ENCODE measurements at regions not wholly inside any gene's neighbourhood (a gene's known extent, or its start where the extent isn't known, plus 50 kb on each side); places are given as distances from the start of the nearest gene placed in this dataset.
"Not testable (repeated sequence)": the region's sequence is repeated elsewhere in the genome, so short reads cannot be mapped to it uniquely, and the experiment has no call there.

GRCh38 chr22:22721681-22722354 lies 77.4 kb downstream of the GGTLC2 start:
- no peak overlapping the region for H3K4me3 ChIP-seq (ENCODE audit: low read depth, low read length)
- H3K36me3 ChIP-seq: no peaks in the 10 kb centered on the region
- no peaks in the 10 kb centered on the region for H3K9me3 ChIP-seq
- TF ChIP-seq CTCF (IDR thresholded peaks at IDR 0.05; ENCODE audit: low read depth, low read length): no peak
- DNase-seq: no peak
- H3K4me1 ChIP-seq: no peaks in the 10 kb centered on the region
- peaks cover 45% of the 10 kb centered on the region for H3K27me3 ChIP-seq

- DNase-seq: no peak
- no peak for TF ChIP-seq CTCF (IDR thresholded peaks at IDR 0.05; ENCODE audit: low read depth, low read length)
- Histone ChIP-seq H3K9me3 (no peaks in the 10 kb centered on the region), H3K27me3 (peaks cover 53% of the 10 kb centered on the region), H3K4me3 (ENCODE audit: low read depth, low read length) (no peak overlapping the region), H3K36me3 (no peaks in the 10 kb centered on the region), H3K4me1 (no peaks in the 10 kb centered on the region)
These were observed 84.0 kb downstream of the GGTLC2 start for GRCh38 chr22:22728382-22728781.

GRCh38 chr22:22730655-22731373 lies 86.4 kb downstream of the GGTLC2 start:
- DNase-seq: no peak
- H3K36me3 ChIP-seq: no peaks in the 10 kb centered on the region
- H3K4me3 ChIP-seq (ENCODE audit: low read depth, low read length): no peak overlapping the region
- peaks cover 41% of the 10 kb centered on the region for H3K27me3 ChIP-seq
- no peaks in the 10 kb centered on the region for H3K4me1 ChIP-seq
- no peak for TF ChIP-seq CTCF (IDR thresholded peaks at IDR 0.05; ENCODE audit: low read depth, low read length)
- no peaks in the 10 kb centered on the region for H3K9me3 ChIP-seq

GRCh38 chr22:22731374-22731676 lies 86.9 kb downstream of the GGTLC2 start:
- Histone ChIP-seq H3K4me3 (ENCODE audit: low read depth, low read length) (no peak overlapping the region), H3K27me3 (peaks cover 36% of the 10 kb centered on the region), H3K4me1 (no peaks in the 10 kb centered on the region), H3K36me3 (no peaks in the 10 kb centered on the region), H3K9me3 (no peaks in the 10 kb centered on the region)
- no peak for DNase-seq
- no peak for TF ChIP-seq CTCF (IDR thresholded peaks at IDR 0.05; ENCODE audit: low read depth, low read length)

- not testable (repeated sequence) for H3K9me3 ChIP-seq; H3K4me3 ChIP-seq (ENCODE audit: low read depth, low read length); DNase-seq; H3K4me1 ChIP-seq; H3K36me3 ChIP-seq
- peaks cover 26% of the 10 kb centered on the region for H3K27me3 ChIP-seq
These were observed 88.6 kb downstream of the GGTLC2 start for GRCh38 chr22:22733006-22733405.

- H3K27me3 ChIP-seq: peaks cover 24% of the 10 kb centered on the region
- TF ChIP-seq CTCF (IDR thresholded peaks at IDR 0.05; ENCODE audit: low read depth, low read length): no peak
- DNase-seq: no peak
- no peaks in the 10 kb centered on the region for H3K4me1 ChIP-seq
- H3K36me3 ChIP-seq: no peaks in the 10 kb centered on the region
- no peak overlapping the region for H3K4me3 ChIP-seq (ENCODE audit: low read depth, low read length)
- no peaks in the 10 kb centered on the region for H3K9me3 ChIP-seq
These were observed 89.5 kb downstream of the GGTLC2 start for GRCh38 chr22:22733881-22734373.

- H3K9me3 ChIP-seq; H3K36me3 ChIP-seq; H3K4me1 ChIP-seq; DNase-seq; H3K4me3 ChIP-seq (ENCODE audit: low read depth, low read length): not testable (repeated sequence)
- H3K27me3 ChIP-seq: peaks cover 19% of the 10 kb centered on the region
These were observed 90.2 kb downstream of the GGTLC2 start for GRCh38 chr22:22734395-22735272.

- not testable (repeated sequence) for DNase-seq; H3K9me3 ChIP-seq; H3K4me3 ChIP-seq (ENCODE audit: low read depth, low read length); H3K36me3 ChIP-seq; H3K4me1 ChIP-seq
- H3K27me3 ChIP-seq: peaks cover 13% of the 10 kb centered on the region
These were observed 90.9 kb downstream of the GGTLC2 start for GRCh38 chr22:22735276-22735675.
